GM20000 (cell line): ENCODE measurements at regions not wholly inside any gene's neighbourhood (a gene's known extent, or its start where the extent isn't known, plus 50 kb on each side); places are given as distances from the start of the nearest gene placed in this dataset.

Source experiments
- DNase-seq: peaks from one replicate; pipeline ENCODE4 v3.0.0; 2012; ENCODE audit warnings: low spot score
- CTCF ChIP-seq: IDR thresholded peaks from 2 replicates; pipeline ENCODE4 v1.5.1; 2012; ENCODE audit warnings: mild to moderate bottlenecking, control low read depth; ENCODE audit errors: extremely low read depth, missing control alignments

GRCh38 chr3:160105907-160106584 is 117.4 kb downstream of the IL12A start:
- no peak for DNase-seq
- TF ChIP-seq CTCF: no peak

GRCh38 chr3:160106905-160107861 is 118.0 kb upstream of the C3orf80 start:
- no peak for TF ChIP-seq CTCF
- no peak for DNase-seq

GRCh38 chr3:160108362-160108761 is 116.9 kb upstream of the C3orf80 start:
- no peak for DNase-seq
- TF ChIP-seq CTCF: no peak

GRCh38 chr3:160112481-160112880 is 112.7 kb upstream of the C3orf80 start:
- DNase-seq: no peak

GRCh38 chr3:160112996-160113395 is 112.2 kb upstream of the C3orf80 start:
- no peak for TF ChIP-seq CTCF
- no peak for DNase-seq

More at GRCh38 chr3:160112481-160112880, 112.7 kb upstream of the C3orf80 start:
- TF ChIP-seq CTCF: no peak

- no peak for TF ChIP-seq CTCF
- no peak for DNase-seq
These were observed 110.7 kb upstream of the C3orf80 start for GRCh38 chr3:160114355-160114995.

GRCh38 chr3:160115387-160115786 is 109.8 kb upstream of the C3orf80 start:
- no peak for TF ChIP-seq CTCF
- no peak for DNase-seq
